ENCODE measurements at regions not wholly inside any gene's neighbourhood (a gene's known extent, or its start where the extent isn't known, plus 50 kb on each side); places are given as distances from the start of the nearest gene placed in this dataset.

- TF ChIP-seq CTCF (IDR thresholded peaks at IDR 0.05; ENCODE audit: insufficient read depth, low read length, poor library complexity, severe bottlenecking) = no peak
- DNase-seq (ENCODE audit: extremely low read depth, insufficient read length) = no peak
- no peaks in the 10 kb centered on the region for H3K27me3 ChIP-seq (replicated peaks; ENCODE audit: control insufficient read depth, insufficient read depth, low read length)
- H3K4me3 ChIP-seq (replicated peaks; ENCODE audit: low read depth, low read length) = no peak overlapping the region
- no peaks in the 10 kb centered on the region for H3K36me3 ChIP-seq (ENCODE audit: control insufficient read depth, insufficient read depth, low read length)
Measured at GRCh38 chr3:22886439-22887068, 316.6 kb upstream of the UBE2E2 start.

GRCh38 chr3:22887664-22888291 lies 315.3 kb upstream of the UBE2E2 start:
- H3K36me3 ChIP-seq (ENCODE audit: control insufficient read depth, insufficient read depth, low read length) = no peaks in the 10 kb centered on the region
- no peak for DNase-seq (ENCODE audit: extremely low read depth, insufficient read length)
- no peak overlapping the region for H3K4me3 ChIP-seq (replicated peaks; ENCODE audit: low read depth, low read length)
- peak; percentile 70 for TF ChIP-seq CTCF (IDR thresholded peaks at IDR 0.05; ENCODE audit: insufficient read depth, low read length, poor library complexity, severe bottlenecking)
- no peaks in the 10 kb centered on the region for H3K27me3 ChIP-seq (replicated peaks; ENCODE audit: control insufficient read depth, insufficient read depth, low read length)

GRCh38 chr3:22893101-22893500 lies 310.0 kb upstream of the UBE2E2 start:
- Histone ChIP-seq H3K36me3 (ENCODE audit: control insufficient read depth, insufficient read depth, low read length) (no peaks in the 10 kb centered on the region), H3K4me3 (replicated peaks; ENCODE audit: low read depth, low read length) (no peak overlapping the region), H3K27me3 (replicated peaks; ENCODE audit: control insufficient read depth, insufficient read depth, low read length) (no peaks in the 10 kb centered on the region)
- no peak for TF ChIP-seq CTCF (IDR thresholded peaks at IDR 0.05; ENCODE audit: insufficient read depth, low read length, poor library complexity, severe bottlenecking)
- DNase-seq (ENCODE audit: extremely low read depth, insufficient read length) = no peak

- no peak overlapping the region for H3K4me3 ChIP-seq (replicated peaks; ENCODE audit: low read depth, low read length)
- DNase-seq (ENCODE audit: extremely low read depth, insufficient read length) = no peak
- no peaks in the 10 kb centered on the region for H3K27me3 ChIP-seq (replicated peaks; ENCODE audit: control insufficient read depth, insufficient read depth, low read length)
- no peak for TF ChIP-seq CTCF (IDR thresholded peaks at IDR 0.05; ENCODE audit: insufficient read depth, low read length, poor library complexity, severe bottlenecking)
- H3K36me3 ChIP-seq (ENCODE audit: control insufficient read depth, insufficient read depth, low read length) = no peaks in the 10 kb centered on the region
Measured at GRCh38 chr3:22893644-22894325, 309.3 kb upstream of the UBE2E2 start.

- Histone ChIP-seq H3K4me3 (replicated peaks; ENCODE audit: low read depth, low read length) (no peak overlapping the region), H3K27me3 (replicated peaks; ENCODE audit: control insufficient read depth, insufficient read depth, low read length) (no peaks in the 10 kb centered on the region), H3K36me3 (ENCODE audit: control insufficient read depth, insufficient read depth, low read length) (no peaks in the 10 kb centered on the region)
- no peak for DNase-seq (ENCODE audit: extremely low read depth, insufficient read length)
- no peak for TF ChIP-seq CTCF (IDR thresholded peaks at IDR 0.05; ENCODE audit: insufficient read depth, low read length, poor library complexity, severe bottlenecking)
Measured at GRCh38 chr3:22894865-22895264, 308.3 kb upstream of the UBE2E2 start.
